A549 (cell line): ENCODE measurements at regions not wholly inside any gene's neighbourhood (a gene's known extent, or its start where the extent isn't known, plus 50 kb on each side); places are given as distances from the start of the nearest gene placed in this dataset.

ENCODE experiments used
- ATAC-seq, 2 experiments: fragments of 200-7000 bp in 1 of 2; fragments of >200 bp in 1 of 2; cut with Nextera tagmentation in 1 of 2; cut with Tn5 transposase in 1 of 2; 3 replicates each; pipeline versions ENCODE4 v1.8.0 to v1.9.1; 2018 to 2020; ENCODE audit warnings: mild to moderate bottlenecking in 1 of 2, moderate library complexity in 1 of 2
- CTCF ChIA-PET: fragments of 300-600 bp; sonication (Branson Sonifier 250); formaldehyde crosslinking; extraction: SDS; loops from one replicate; lab custom pipeline; 2021; ENCODE audit warnings: antibody characterized with exemption, inconsistent platforms; lab: Yijun Ruan, JAX
- POLR2A ChIA-PET: fragments of 350-600 bp; formaldehyde crosslinking; extraction: SDS; loops from one replicate; lab custom pipeline; 2021; ENCODE audit warnings: antibody characterized with exemption, inconsistent platforms; lab: Yijun Ruan, JAX
- DNase-seq, 2 experiments: peaks; one replicate each; pipeline versions ENCODE4 v3.0.0 to v3.0.0-alpha.2; 2011 to 2016; ENCODE audit warnings: low read depth in 1 of 2, low spot score in 1 of 2
- FAIRE-seq: peaks from 2 replicates; lab custom pipeline; 2011; peaks lifted over from hg19 to GRCh38; lab: Jason Lieb, UNC
- H3K27ac ChIP-seq, 2 experiments: fragments of >200 bp; sonication (Bioruptor Twin); formaldehyde crosslinking; 3 replicates each; pipeline ENCODE4 v1.5.1; 2016 to 2017
- H3K4me1 ChIP-seq: fragments of >200 bp; sonication (Bioruptor Twin); formaldehyde crosslinking; 3 replicates; pipeline ENCODE4 v1.6.1; 2016
- H3K4me2 ChIP-seq: fragments of >200 bp; sonication (Bioruptor Twin); formaldehyde crosslinking; 3 replicates; pipeline ENCODE4 v1.6.1; 2016
- H3K4me3 ChIP-seq: fragments of >200 bp; sonication (Bioruptor Twin); formaldehyde crosslinking; 3 replicates; pipeline ENCODE4 v1.5.1; 2016
- H3K9me3 ChIP-seq: fragments of >200 bp; sonication (Bioruptor Twin); formaldehyde crosslinking; 3 replicates; pipeline ENCODE4 v1.6.1; 2016
- CBX2 ChIP-seq: fragments of 200-600 bp; sonication (generic); IDR thresholded peaks from 2 replicates; pipeline ENCODE4 v1.6.1; 2016; ENCODE audit warnings: low read depth, mild to moderate bottlenecking, borderline replicate concordance
- CBX8 ChIP-seq: fragments of 200-600 bp; sonication (generic); IDR thresholded peaks from 2 replicates; pipeline ENCODE4 v1.6.1; 2016
- CEBPB ChIP-seq, 2 experiments: fragments of >200 bp in 1 of 2; sonication (Bioruptor Twin) in 1 of 2; formaldehyde crosslinking in 1 of 2; IDR thresholded peaks; 2 replicates each; pipeline ENCODE4 v1.6.1; 2012 to 2016
- EP300 ChIP-seq, 2 experiments: fragments of >200 bp; sonication (Bioruptor Twin); formaldehyde crosslinking; IDR thresholded peaks; 2 replicates in 1 of 2; 3 replicates in 1 of 2; pipeline ENCODE4 v1.6.1; 2016 to 2017
- FOSB ChIP-seq: fragments of 250-450 bp; sonication (Bioruptor Pico); IDR thresholded peaks from 2 replicates; pipeline ENCODE4 v1.5.0; 2020; ENCODE audit warnings: mild to moderate bottlenecking, moderate library complexity
- FOSL2 ChIP-seq, 2 experiments: fragments of 450-650 bp in 1 of 2; fragments of >200 bp in 1 of 2; sonication (Bioruptor Twin) in 1 of 2; formaldehyde crosslinking; IDR thresholded peaks; 2 replicates each; pipeline versions ENCODE4 v1.5.0 to v1.6.1; 2016 to 2020; ENCODE audit warnings: mild to moderate bottlenecking in 1 of 2, moderate library complexity in 1 of 2
- FOXS1 ChIP-seq: fragments of 250-450 bp; sonication (Bioruptor Pico); IDR thresholded peaks from 2 replicates; pipeline ENCODE4 v1.5.0; 2020; ENCODE audit warnings: mild to moderate bottlenecking, moderate library complexity
- GATA3 ChIP-seq: IDR thresholded peaks from 2 replicates; pipeline ENCODE4 v1.6.1; 2012; ENCODE audit warnings: borderline replicate concordance
- HDAC2 ChIP-seq: fragments of 200-600 bp; sonication (generic); IDR thresholded peaks from 2 replicates; pipeline ENCODE4 v1.6.1; 2016
- HEYL ChIP-seq: fragments of 250-450 bp; sonication (Bioruptor Pico); IDR thresholded peaks from 2 replicates; pipeline ENCODE4 v1.8.0; 2021; ENCODE audit warnings: mild to moderate bottlenecking, moderate library complexity
- HOXA7 ChIP-seq: fragments of 250-450 bp; sonication (Bioruptor Pico); IDR thresholded peaks from 2 replicates; pipeline ENCODE4 v1.5.0; 2020; ENCODE audit warnings: mild to moderate bottlenecking, moderate library complexity
- HOXB13 ChIP-seq: fragments of 250-450 bp; sonication (Bioruptor Pico); IDR thresholded peaks from 2 replicates; pipeline ENCODE4 v1.5.0; 2020; ENCODE audit warnings: low read depth, mild to moderate bottlenecking, moderate library complexity
- HOXB5 ChIP-seq: fragments of 250-450 bp; sonication (Bioruptor Pico); IDR thresholded peaks from 2 replicates; pipeline ENCODE4 v1.5.0; 2020; ENCODE audit warnings: mild to moderate bottlenecking, moderate library complexity
- JUN ChIP-seq, 2 experiments: fragments of >200 bp; sonication (Bioruptor Twin); formaldehyde crosslinking; IDR thresholded peaks; 2 replicates in 1 of 2; 3 replicates in 1 of 2; pipeline ENCODE4 v1.6.1; 2016 to 2017
- MAFK ChIP-seq: fragments of 450-650 bp; IDR thresholded peaks from 2 replicates; pipeline ENCODE4 v1.6.1; 2014; ENCODE audit not compliant: partially characterized antibody
- NFE2L2 ChIP-seq: fragments of 150-350 bp; conservative IDR thresholded peaks from 2 replicates; pipeline ENCODE4 v1.6.1; 2014; ENCODE audit warnings: low read length
- NPAS2 ChIP-seq: fragments of 250-450 bp; sonication (Bioruptor Pico); IDR thresholded peaks from 2 replicates; pipeline ENCODE4 v1.8.0; 2022; ENCODE audit warnings: mild to moderate bottlenecking, moderate library complexity, borderline replicate concordance
- NR3C1 ChIP-seq: fragments of >200 bp; sonication (Bioruptor Twin); formaldehyde crosslinking; IDR thresholded peaks from 3 replicates; pipeline ENCODE4 v1.6.1; 2017
- PHF8 ChIP-seq: fragments of 200-600 bp; sonication (generic); IDR thresholded peaks from 2 replicates; pipeline ENCODE4 v1.6.1; 2016; ENCODE audit warnings: low read depth, mild to moderate bottlenecking, antibody characterized with exemption, moderate library complexity, borderline replicate concordance
- RFX5 ChIP-seq: fragments of 450-650 bp; IDR thresholded peaks from 2 replicates; pipeline ENCODE4 v1.7.1; 2014; ENCODE audit warnings: antibody characterized with exemption, mild to moderate bottlenecking, moderate library complexity
- RNF2 ChIP-seq: fragments of 200-600 bp; sonication (generic); IDR thresholded peaks from 2 replicates; pipeline ENCODE4 v1.6.1; 2016; ENCODE audit warnings: low read depth, mild to moderate bottlenecking, antibody characterized with exemption, moderate library complexity, borderline replicate concordance
- ZSCAN20 ChIP-seq: fragments of 250-450 bp; sonication (Bioruptor Pico); IDR thresholded peaks from 2 replicates; pipeline ENCODE4 v1.8.0; 2022; ENCODE audit warnings: mild to moderate bottlenecking, moderate library complexity
- WGBS: methylation state at CpG from one replicate; pipeline ENCODE4 v1.1.6; 2017; ENCODE audit errors: missing lambda C conversion rate; 5-methylcytosine and 5-hydroxymethylcytosine counted together
- TF ChIP-seq, protein P1 (sequence below): fragments of 250-450 bp; sonication (Bioruptor Pico); IDR thresholded peaks from 2 replicates; pipeline ENCODE4 v1.5.0; 2020; ENCODE audit warnings: low read depth, mild to moderate bottlenecking, moderate library complexity
- TF ChIP-seq, protein P2 (sequence below): fragments of 150-350 bp; IDR thresholded peaks from 2 replicates; pipeline ENCODE4 v1.6.1; 2014; ENCODE audit warnings: low read depth, mild to moderate bottlenecking, low read length

DNA sequence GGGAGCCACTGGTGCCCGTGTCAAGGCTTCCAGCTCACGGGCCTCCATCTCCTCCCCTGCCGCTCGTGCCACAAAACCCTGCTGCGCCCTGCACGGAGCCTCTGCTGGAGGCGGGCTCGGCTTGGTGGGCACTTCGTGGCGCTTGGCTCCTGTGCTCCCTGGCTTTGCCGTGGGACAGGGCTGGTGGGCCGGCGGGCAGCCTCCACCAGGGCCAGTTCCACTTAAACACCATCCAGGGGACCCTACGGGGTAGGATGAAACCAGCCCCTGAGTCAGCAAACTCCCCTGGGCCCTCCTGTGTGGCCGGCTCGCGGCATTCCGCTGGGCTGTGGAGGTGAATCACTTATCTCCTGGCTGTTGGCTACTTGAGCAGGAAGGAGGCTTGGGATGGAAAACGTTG, 1304.6 kb downstream of the BRD1 start:
- ATAC-seq (no peak), FAIRE-seq (no peak), DNase-seq (no peak)
- H3K4me2 ChIP-seq, result no peak overlapping the region
- no peaks in the 10 kb centered on the region for H3K9me3 ChIP-seq
- CTCF ChIA-PET, result no interaction called here
- H3K27ac ChIP-seq, result no peak overlapping the region
- 89% methylated on average over 9 of the region's 19 CpGs for WGBS
- no peak overlapping the region for H3K4me3 ChIP-seq
- POLR2A ChIA-PET, result no interaction called here
- H3K4me1 ChIP-seq, result no peaks in the 10 kb centered on the region
- TF ChIP-seq RNF2, result no peak
- TF ChIP-seq MAFK, result no peak
- no peak for TF ChIP-seq CEBPB (IDR thresholded peaks at IDR 0.05)
- TF ChIP-seq, protein P1, sequence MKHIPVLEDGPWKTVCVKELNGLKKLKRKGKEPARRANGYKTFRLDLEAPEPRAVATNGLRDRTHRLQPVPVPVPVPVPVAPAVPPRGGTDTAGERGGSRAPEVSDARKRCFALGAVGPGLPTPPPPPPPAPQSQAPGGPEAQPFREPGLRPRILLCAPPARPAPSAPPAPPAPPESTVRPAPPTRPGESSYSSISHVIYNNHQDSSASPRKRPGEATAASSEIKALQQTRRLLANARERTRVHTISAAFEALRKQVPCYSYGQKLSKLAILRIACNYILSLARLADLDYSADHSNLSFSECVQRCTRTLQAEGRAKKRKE (CRISPR knock-in tag), result no peak
- TF ChIP-seq RFX5, result no peak
- TF ChIP-seq HEYL (CRISPR knock-in tag), result no peak

DNA sequence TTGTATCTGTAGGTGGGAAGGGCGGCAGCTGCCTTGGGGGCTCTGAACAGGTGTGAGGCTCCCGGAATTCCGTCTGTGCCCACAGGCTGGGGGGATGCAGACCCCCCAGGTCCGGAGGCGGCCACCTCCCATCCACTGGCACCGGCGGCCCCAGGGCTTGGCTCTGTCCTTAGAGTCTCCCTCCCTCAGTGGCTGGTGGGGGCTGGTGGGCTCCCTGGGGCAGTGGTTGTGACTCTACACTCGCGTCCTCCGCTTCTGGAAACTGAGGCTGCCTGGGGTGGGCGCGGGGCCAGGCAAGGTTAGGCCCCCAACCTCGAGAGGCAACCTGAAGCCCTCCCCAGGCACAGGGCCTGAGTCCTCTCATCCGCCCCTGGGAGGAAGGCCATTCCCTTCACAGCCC, 1305.4 kb downstream of the BRD1 start:
- Histone ChIP-seq H3K9me3 (no peaks in the 10 kb centered on the region), H3K4me3 (no peak overlapping the region), H3K4me1 (no peaks in the 10 kb centered on the region), H3K27ac (no peak overlapping the region), H3K4me2 (no peak overlapping the region)
- FAIRE-seq (no peak), DNase-seq (no peak), ATAC-seq (no peak)
- 76% methylated on average over 7 of the region's 14 CpGs for WGBS
- ChIA-PET POLR2A (no interaction called here), CTCF (no interaction called here)
- TF ChIP-seq CBX8 (no peak), ZSCAN20 (CRISPR knock-in tag) (no peak), NPAS2 (CRISPR knock-in tag) (no peak), JUN (IDR thresholded peaks at IDR 0.05) (no peak)
- TF ChIP-seq, protein P2, sequence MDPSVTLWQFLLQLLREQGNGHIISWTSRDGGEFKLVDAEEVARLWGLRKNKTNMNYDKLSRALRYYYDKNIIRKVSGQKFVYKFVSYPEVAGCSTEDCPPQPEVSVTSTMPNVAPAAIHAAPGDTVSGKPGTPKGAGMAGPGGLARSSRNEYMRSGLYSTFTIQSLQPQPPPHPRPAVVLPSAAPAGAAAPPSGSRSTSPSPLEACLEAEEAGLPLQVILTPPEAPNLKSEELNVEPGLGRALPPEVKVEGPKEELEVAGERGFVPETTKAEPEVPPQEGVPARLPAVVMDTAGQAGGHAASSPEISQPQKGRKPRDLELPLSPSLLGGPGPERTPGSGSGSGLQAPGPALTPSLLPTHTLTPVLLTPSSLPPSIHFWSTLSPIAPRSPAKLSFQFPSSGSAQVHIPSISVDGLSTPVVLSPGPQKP, result no peak

GRCh38 chr22:48520884-48521588, 1306.6 kb downstream of the BRD1 start:
- DNase-seq, result no peak
- Histone ChIP-seq H3K4me2 (no peak overlapping the region), H3K4me3 (no peak overlapping the region), H3K9me3 (no peaks in the 10 kb centered on the region), H3K27ac (no peak overlapping the region), H3K4me1 (no peaks in the 10 kb centered on the region)
- no peak for FAIRE-seq
- ChIA-PET CTCF (interaction anchor here (0.6 kb wide), 1 partner anchor 1006 kb away, joined by 3 read pairs; no protein-coding TSS in a partner anchor), POLR2A (no interaction called here)
- WGBS, result 67% methylated on average over 13 of the region's 13 CpGs
- TF ChIP-seq FOSL2 (IDR thresholded peaks at IDR 0.05), result no peak
- TF ChIP-seq FOSL2 (CRISPR knock-in tag; IDR thresholded peaks at IDR 0.05), result no peak
- no peak for TF ChIP-seq ZSCAN20 (CRISPR knock-in tag)
- TF ChIP-seq JUN (IDR thresholded peaks at IDR 0.05), result no peak
- no peak for TF ChIP-seq FOXS1 (CRISPR knock-in tag)
- TF ChIP-seq NFE2L2, result no peak
- TF ChIP-seq HOXB5 (CRISPR knock-in tag), result no peak
- TF ChIP-seq RNF2, result no peak
- no peak for TF ChIP-seq HDAC2
- TF ChIP-seq CBX2, result no peak
- no peak for TF ChIP-seq HOXA7
- TF ChIP-seq GATA3, result no peak
- TF ChIP-seq HEYL (CRISPR knock-in tag), result no peak
- ATAC-seq, result no peak

GRCh38 chr22:48520207-48520606, 1307.5 kb downstream of the BRD1 start:
- H3K4me3 ChIP-seq, result no peak overlapping the region
- H3K4me2 ChIP-seq, result no peak overlapping the region
- no peaks in the 10 kb centered on the region for H3K4me1 ChIP-seq
- whole genome bisulfite sequencing, result 84% methylated on average over 4 of the region's 10 CpGs
- no peak overlapping the region for H3K27ac ChIP-seq
- FAIRE-seq (no peak), DNase-seq (no peak), ATAC-seq (no peak)
- POLR2A ChIA-PET, result no interaction called here
- no peaks in the 10 kb centered on the region for H3K9me3 ChIP-seq
- no peak for TF ChIP-seq NFE2L2
- no peak for TF ChIP-seq GATA3
- TF ChIP-seq HDAC2, result no peak
- TF ChIP-seq EP300 (IDR thresholded peaks at IDR 0.05), result no peak
- TF ChIP-seq CBX2, result no peak
- TF ChIP-seq HOXB13 (CRISPR knock-in tag), result no peak
- no peak for TF ChIP-seq HOXB5 (CRISPR knock-in tag)
- TF ChIP-seq PHF8, result no peak
- no peak for TF ChIP-seq NR3C1
- TF ChIP-seq, protein P2, result no peak
- TF ChIP-seq FOSB, result no peak
- CTCF ChIA-PET, result no interaction called here
